ENCODE measurements at regions not wholly inside any gene's neighbourhood (a gene's known extent, or its start where the extent isn't known, plus 50 kb on each side); places are given as distances from the start of the nearest gene placed in this dataset.
"Not testable (repeated sequence)": the region's sequence is repeated elsewhere in the genome, so short reads cannot be mapped to it uniquely, and the experiment has no call there.

- Histone ChIP-seq H3K27me3 (no peaks in the 10 kb centered on the region), H3K4me3 (no peak overlapping the region), H3K9me3 (no peaks in the 10 kb centered on the region), H3K36me3 (no peaks in the 10 kb centered on the region), H3K27ac (no peak overlapping the region), H3K4me1 (no peaks in the 10 kb centered on the region)
- in situ Hi-C loops (cut with MboI; ENCODE audit: low sequenced_read_pairs in 4 of 4) (no loop called here), intact Hi-C loops (cut with DNase I; ENCODE audit: low total_unique reads) (no loop called here)
- DNase-seq = no peak
- no peak for TF ChIP-seq POLR2A (IDR thresholded peaks at IDR 0.05)
- no peak for TF ChIP-seq CTCF (IDR thresholded peaks at IDR 0.05 in 4 of 5, conservative IDR thresholded peaks at IDR 0.05 in 1 of 5)
- no peak for ATAC-seq
These were observed 96.3 kb upstream of the ADAMTS3 start for GRCh38 chr4:72665171-72665968.

DNA sequence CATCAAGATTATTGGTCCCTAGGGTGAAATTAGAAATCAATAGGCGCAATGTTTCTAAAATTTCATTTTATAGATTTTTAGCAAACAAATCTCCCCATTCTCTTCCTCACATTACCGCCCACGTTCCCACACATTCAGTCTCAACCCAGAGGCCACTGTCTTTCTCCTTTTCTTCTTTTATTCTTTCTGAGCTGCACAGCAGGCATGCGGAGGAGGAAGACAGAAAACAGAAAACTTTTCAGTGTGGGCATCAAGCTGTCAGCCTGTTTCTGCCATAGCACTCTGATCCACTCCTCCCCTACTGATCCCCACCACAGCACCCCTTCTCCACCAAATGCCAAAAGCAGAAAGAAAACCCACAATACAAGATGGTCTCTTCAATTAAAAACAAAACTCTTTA, 94.8 kb upstream of the ADAMTS3 start:
- in situ Hi-C loops (cut with MboI; ENCODE audit: low sequenced_read_pairs in 4 of 4) = no loop called here
- Histone ChIP-seq H3K9me3 (no peaks in the 10 kb centered on the region), H3K36me3 (no peaks in the 10 kb centered on the region), H3K27me3 (no peaks in the 10 kb centered on the region), H3K27ac (no peak overlapping the region), H3K4me3 (no peak overlapping the region), H3K4me1 (no peaks in the 10 kb centered on the region)
- TF ChIP-seq POLR2A (IDR thresholded peaks at IDR 0.05) (no peak), CTCF (IDR thresholded peaks at IDR 0.05 in 4 of 5, conservative IDR thresholded peaks at IDR 0.05 in 1 of 5) (no peak)
- DNase-seq (no peak), ATAC-seq (no peak)
- intact Hi-C loops (cut with DNase I; ENCODE audit: low total_unique reads) = no loop called here

DNA sequence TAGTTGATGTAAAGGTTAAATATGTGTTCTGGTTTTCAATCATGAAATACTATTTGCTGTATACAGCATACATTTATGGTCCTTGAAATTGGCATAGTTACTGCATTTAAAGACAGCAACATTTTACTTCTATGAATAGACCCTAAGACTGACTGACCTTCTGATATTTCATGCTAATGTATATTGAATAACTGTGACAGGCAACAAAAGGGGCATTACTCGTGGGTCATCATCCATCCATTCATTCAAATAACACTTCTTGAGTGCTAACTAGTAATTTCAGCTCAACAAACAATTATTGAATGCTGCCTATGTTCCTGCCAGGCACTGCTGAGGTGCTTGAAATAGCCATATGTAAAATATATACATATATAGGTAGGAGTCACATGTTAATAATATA, 92.8 kb upstream of the ADAMTS3 start:
- Histone ChIP-seq H3K27me3 (no peaks in the 10 kb centered on the region), H3K4me1 (no peaks in the 10 kb centered on the region), H3K4me3 (no peak overlapping the region), H3K36me3 (no peaks in the 10 kb centered on the region), H3K27ac (no peak overlapping the region), H3K9me3 (no peaks in the 10 kb centered on the region)
- no peak for TF ChIP-seq CTCF (IDR thresholded peaks at IDR 0.05 in 4 of 5, conservative IDR thresholded peaks at IDR 0.05 in 1 of 5)
- in situ Hi-C loops (cut with MboI; ENCODE audit: low sequenced_read_pairs in 4 of 4) = no loop called here
- intact Hi-C loops (cut with DNase I; ENCODE audit: low total_unique reads) = no loop called here
- ATAC-seq (no peak), DNase-seq (no peak)

DNA sequence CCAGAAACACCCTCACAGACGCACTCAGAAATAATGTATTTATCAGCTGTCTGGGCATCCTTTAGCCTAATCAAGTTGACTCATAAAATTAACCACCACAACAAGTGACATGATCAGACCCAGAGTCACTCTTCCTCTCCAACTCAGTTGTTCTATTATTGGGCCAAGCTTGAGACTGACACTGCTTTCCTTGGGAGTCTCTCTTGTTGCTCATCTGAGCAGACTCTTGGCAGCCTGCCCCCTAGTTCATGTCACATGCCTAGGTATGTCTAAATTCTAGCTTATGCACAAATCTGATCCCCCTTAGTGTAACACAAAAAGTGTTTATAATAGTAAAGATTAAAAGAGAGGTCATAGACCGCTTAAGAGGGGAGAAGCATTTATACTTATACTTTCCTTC, 72.6 kb upstream of the ADAMTS3 start:
- Histone ChIP-seq H3K4me1 (no peaks in the 10 kb centered on the region), H3K9me3 (no peaks in the 10 kb centered on the region), H3K27me3 (no peaks in the 10 kb centered on the region), H3K36me3 (no peaks in the 10 kb centered on the region), H3K27ac (no peak overlapping the region), H3K4me3 (no peak overlapping the region)
- DNase-seq (no peak), ATAC-seq (no peak)
- in situ Hi-C loops (cut with MboI; ENCODE audit: low sequenced_read_pairs in 4 of 4) = no loop called here
- intact Hi-C loops (cut with DNase I; ENCODE audit: low total_unique reads) = no loop called here
- TF ChIP-seq CTCF (IDR thresholded peaks at IDR 0.05 in 4 of 5, conservative IDR thresholded peaks at IDR 0.05 in 1 of 5) (no peak), POLR2A (IDR thresholded peaks at IDR 0.05) (no peak)

DNA sequence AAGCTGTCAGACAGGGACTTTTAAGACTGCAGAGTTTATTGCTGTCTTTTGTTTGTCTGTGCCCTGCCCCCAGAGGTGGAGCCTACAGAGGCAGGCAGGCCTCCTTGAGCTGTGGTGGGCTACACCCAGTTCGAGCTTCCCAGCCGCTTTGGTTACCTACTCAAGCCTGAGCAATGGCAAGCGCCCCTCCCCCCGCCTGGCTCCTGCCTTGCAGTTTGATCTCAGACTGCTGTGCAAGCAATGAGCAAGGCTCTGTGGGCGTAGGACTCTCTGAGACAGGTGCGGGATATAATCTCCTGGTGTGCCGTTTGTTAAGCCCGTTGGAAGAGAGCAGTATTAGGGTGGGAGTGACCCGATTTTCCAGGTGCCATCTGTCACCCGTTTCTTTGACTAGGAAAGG, 67.8 kb upstream of the ADAMTS3 start:
- ATAC-seq; H3K27ac ChIP-seq; intact Hi-C loops (cut with DNase I; ENCODE audit: low total_unique reads); H3K4me1 ChIP-seq; H3K4me3 ChIP-seq; in situ Hi-C loops (cut with MboI; ENCODE audit: low sequenced_read_pairs in 4 of 4); H3K9me3 ChIP-seq; H3K27me3 ChIP-seq; DNase-seq; H3K36me3 ChIP-seq: not testable (repeated sequence)

DNA sequence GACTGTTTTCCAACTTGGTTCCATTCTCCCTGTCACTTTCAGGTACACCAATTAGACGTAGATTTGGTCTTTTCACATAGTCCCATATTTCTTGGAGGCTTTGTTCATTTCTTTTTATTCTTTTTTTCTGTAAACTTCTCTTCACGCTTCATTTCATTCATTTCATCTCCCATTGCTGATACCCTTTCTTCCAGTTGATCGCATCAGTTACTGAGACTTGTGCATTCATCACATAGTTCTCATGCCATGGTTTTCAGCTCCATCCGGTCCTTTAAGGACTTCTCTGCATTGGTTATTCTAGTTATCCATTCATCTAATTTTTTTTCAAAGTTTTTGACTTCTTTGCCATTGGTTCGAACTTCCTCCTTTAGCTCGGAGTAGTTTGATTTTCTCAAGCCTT, 66.9 kb upstream of the ADAMTS3 start:
- H3K27me3 ChIP-seq; H3K4me3 ChIP-seq; H3K36me3 ChIP-seq; H3K9me3 ChIP-seq; H3K4me1 ChIP-seq; DNase-seq; in situ Hi-C loops (cut with MboI; ENCODE audit: low sequenced_read_pairs in 4 of 4); intact Hi-C loops (cut with DNase I; ENCODE audit: low total_unique reads); ATAC-seq; H3K27ac ChIP-seq: not testable (repeated sequence)

DNA sequence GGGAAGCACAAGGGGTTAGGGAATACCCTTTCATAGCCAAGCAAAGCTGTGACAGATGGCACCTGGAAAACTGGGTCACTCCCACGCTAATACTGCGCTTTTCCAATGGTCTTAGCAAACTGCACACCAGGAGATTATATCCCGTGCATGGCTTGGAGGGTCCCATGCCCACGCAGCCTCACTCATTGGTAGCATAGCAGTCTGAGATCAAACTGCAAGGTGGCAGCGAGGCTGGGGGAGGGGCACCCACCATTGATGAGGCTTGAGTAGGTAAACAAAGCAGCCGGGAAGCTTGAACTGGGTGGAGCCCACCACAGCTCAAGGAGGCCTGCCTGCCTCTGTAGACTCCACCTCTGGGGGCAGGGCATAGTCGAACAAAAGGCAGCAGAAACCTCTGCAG, 63.2 kb upstream of the ADAMTS3 start:
- DNase-seq; intact Hi-C loops (cut with DNase I; ENCODE audit: low total_unique reads); in situ Hi-C loops (cut with MboI; ENCODE audit: low sequenced_read_pairs in 4 of 4): not testable (repeated sequence)

More for the DNA sequence above, 63.2 kb upstream of the ADAMTS3 start:
- H3K9me3 ChIP-seq, ATAC-seq, H3K36me3 ChIP-seq, H3K27me3 ChIP-seq, H3K27ac ChIP-seq, H3K4me1 ChIP-seq, H3K4me3 ChIP-seq: not testable (repeated sequence)

All from gastrocnemius medialis (tissue), 4 donors.